Mucosa of descending colon (tissue), 3 donors: ENCODE measurements at regions not wholly inside any gene's neighbourhood (a gene's known extent, or its start where the extent isn't known, plus 50 kb on each side); places are given as distances from the start of the nearest gene placed in this dataset.

Source experiments
- ATAC-seq: fragments of 200-7000 bp; cut with Tn5 transposase; one replicate; pipeline ENCODE4 v1.9.1; 2020; ENCODE audit warnings: mild to moderate bottlenecking, moderate library complexity
- DNase-seq, 3 donors: peaks; one replicate each; pipeline ENCODE4 v3.0.0-alpha.2; 2020
- H3K36me3 ChIP-seq: fragments of 200-600 bp; one replicate; pipeline ENCODE4 v1.8.0; 2021; ENCODE audit warnings: low read depth, mild to moderate bottlenecking
- H3K4me1 ChIP-seq: fragments of 200-600 bp; one replicate; pipeline ENCODE4 v1.8.0; 2021; ENCODE audit warnings: low read depth, mild to moderate bottlenecking
- H3K4me3 ChIP-seq: fragments of 200-600 bp; one replicate; pipeline ENCODE4 v1.8.0; 2021; ENCODE audit warnings: mild to moderate bottlenecking
- H3K9me3 ChIP-seq: fragments of 200-600 bp; one replicate; pipeline ENCODE4 v1.8.0; 2021; ENCODE audit warnings: mild to moderate bottlenecking
- intact Hi-C, 2 donors: fragments of 100-400 bp; cut with DNase I in 1 of 2; cut with micrococcal nuclease in 1 of 2; formaldehyde crosslinking; loops; one replicate each; pipeline versions ENCODE4 v1.11.0 to v1.11.1; 2022; cut with DNase I, micrococcal nuclease
- TF ChIP-seq, protein P1 (sequence below): fragments of 200-600 bp; IDR thresholded peaks from one replicate; pipeline ENCODE4 v1.8.0; 2022; ENCODE audit warnings: antibody characterized with exemption, mild to moderate bottlenecking
- donor health status: DM: no; HTN: no; CAD: no; lungs with moderate emphysema.
- donor health status: DM: no; HTN: no; CAD: no.
- donor health status: DM: no; HTN: yes; CAD: no.

GRCh38 chr13:67854990-67855389 is 624.9 kb upstream of the PCDH9 start:
- no peak for ATAC-seq
- intact Hi-C loops, result no loop called here

GRCh38 chr13:67844574-67844973 is 614.4 kb upstream of the PCDH9 start:
- Histone ChIP-seq H3K4me3 (no peak overlapping the region), H3K36me3 (no peaks in the 10 kb centered on the region), H3K9me3 (peaks cover 2% of the 10 kb centered on the region), H3K4me1 (no peaks in the 10 kb centered on the region)
- ATAC-seq (no peak), DNase-seq (no peak)
- TF ChIP-seq, protein P1, sequence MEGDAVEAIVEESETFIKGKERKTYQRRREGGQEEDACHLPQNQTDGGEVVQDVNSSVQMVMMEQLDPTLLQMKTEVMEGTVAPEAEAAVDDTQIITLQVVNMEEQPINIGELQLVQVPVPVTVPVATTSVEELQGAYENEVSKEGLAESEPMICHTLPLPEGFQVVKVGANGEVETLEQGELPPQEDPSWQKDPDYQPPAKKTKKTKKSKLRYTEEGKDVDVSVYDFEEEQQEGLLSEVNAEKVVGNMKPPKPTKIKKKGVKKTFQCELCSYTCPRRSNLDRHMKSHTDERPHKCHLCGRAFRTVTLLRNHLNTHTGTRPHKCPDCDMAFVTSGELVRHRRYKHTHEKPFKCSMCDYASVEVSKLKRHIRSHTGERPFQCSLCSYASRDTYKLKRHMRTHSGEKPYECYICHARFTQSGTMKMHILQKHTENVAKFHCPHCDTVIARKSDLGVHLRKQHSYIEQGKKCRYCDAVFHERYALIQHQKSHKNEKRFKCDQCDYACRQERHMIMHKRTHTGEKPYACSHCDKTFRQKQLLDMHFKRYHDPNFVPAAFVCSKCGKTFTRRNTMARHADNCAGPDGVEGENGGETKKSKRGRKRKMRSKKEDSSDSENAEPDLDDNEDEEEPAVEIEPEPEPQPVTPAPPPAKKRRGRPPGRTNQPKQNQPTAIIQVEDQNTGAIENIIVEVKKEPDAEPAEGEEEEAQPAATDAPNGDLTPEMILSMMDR, result no peak
- intact Hi-C loops, result no loop called here

More at GRCh38 chr13:67854990-67855389, 624.9 kb upstream of the PCDH9 start:
- no peak for DNase-seq
- TF ChIP-seq, protein P1, result no peak
- Histone ChIP-seq H3K4me3 (no peak overlapping the region), H3K4me1 (no peaks in the 10 kb centered on the region), H3K36me3 (no peaks in the 10 kb centered on the region), H3K9me3 (no peaks in the 10 kb centered on the region)

DNA sequence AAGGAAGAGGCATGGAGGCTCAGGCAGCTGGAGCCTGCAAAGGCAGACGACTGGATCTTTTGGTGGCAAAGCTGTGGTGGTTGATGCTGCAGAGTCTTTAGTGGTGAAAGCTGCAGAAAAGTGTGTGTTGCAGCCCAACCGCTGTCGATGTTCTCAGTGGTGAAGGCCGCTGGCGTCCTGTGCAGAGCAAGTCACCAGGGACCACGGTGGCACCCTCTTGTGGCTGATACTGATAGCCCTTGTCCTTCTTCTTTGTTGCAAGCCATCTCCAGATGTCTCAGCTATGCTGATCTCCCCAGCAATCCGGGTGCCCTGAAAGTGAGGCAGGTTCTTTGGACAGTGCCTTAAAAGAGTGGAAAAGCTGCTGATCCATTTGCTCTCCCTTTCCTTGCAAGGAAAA is 610.9 kb upstream of the PCDH9 start:
- TF ChIP-seq, protein P1, result no peak
- ATAC-seq (no peak), DNase-seq (peak in 2 of 3 donors; percentile 4 to 38)
- peaks cover 2% of the 10 kb centered on the region for H3K9me3 ChIP-seq
- H3K4me1 ChIP-seq, result no peaks in the 10 kb centered on the region
- H3K36me3 ChIP-seq, result no peaks in the 10 kb centered on the region
- H3K4me3 ChIP-seq, result no peak overlapping the region
- intact Hi-C loops, result no loop called here

DNA sequence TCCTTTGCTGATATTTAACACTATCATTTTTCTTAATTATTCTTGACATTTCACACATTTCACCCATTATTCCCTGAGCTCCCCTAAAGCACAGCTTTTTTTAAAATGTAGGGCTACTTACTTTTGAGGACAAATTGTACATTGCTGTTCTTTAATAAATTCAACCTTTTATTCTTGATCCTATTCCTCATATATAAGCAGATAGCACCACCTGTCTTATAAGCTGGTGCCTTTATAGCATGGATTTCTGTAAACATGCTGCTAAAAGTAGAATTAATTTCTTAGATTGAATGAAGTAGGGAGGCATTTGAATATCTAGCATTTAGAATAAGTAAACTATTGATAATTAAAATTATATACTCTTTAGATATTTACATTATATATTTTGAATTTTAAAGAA is 603.4 kb upstream of the PCDH9 start:
- Histone ChIP-seq H3K36me3 (no peaks in the 10 kb centered on the region), H3K4me1 (no peaks in the 10 kb centered on the region), H3K9me3 (no peaks in the 10 kb centered on the region), H3K4me3 (no peak overlapping the region)
- no peak for DNase-seq
- TF ChIP-seq, protein P1, result no peak
- intact Hi-C loops, result no loop called here
- no peak for ATAC-seq

- Histone ChIP-seq H3K9me3 (no peaks in the 10 kb centered on the region), H3K4me1 (no peaks in the 10 kb centered on the region), H3K36me3 (no peaks in the 10 kb centered on the region), H3K4me3 (no peak overlapping the region)
- TF ChIP-seq, protein P1, result no peak
- intact Hi-C loops, result no loop called here
- DNase-seq (no peak), ATAC-seq (no peak)
Measured at GRCh38 chr13:67829641-67830040, 599.5 kb upstream of the PCDH9 start.

DNA sequence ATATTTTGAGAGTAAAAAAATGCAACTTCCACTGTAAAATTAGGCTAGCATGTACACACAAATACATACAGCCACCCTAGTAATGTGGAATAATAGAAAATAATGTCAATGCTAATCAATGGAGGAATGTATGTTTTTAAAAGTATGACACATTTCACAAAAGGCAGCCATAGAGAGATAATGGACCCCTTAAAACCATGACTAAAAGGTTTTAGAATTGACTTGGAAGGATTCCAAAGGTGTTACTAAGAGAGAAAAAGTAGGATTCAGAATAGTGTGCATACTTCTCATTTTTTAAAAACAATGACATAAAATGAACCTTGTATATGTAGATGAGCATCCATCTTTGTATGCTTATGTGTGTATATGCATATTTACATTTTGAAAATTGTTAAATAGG is 597.9 kb upstream of the PCDH9 start:
- TF ChIP-seq, protein P1, result no peak
- Histone ChIP-seq H3K4me3 (no peak overlapping the region), H3K4me1 (no peaks in the 10 kb centered on the region), H3K9me3 (no peaks in the 10 kb centered on the region), H3K36me3 (no peaks in the 10 kb centered on the region)
- intact Hi-C loops, result no loop called here
- DNase-seq, result no peak
- no peak for ATAC-seq
